ENCODE measurements at regions not wholly inside any gene's neighbourhood (a gene's known extent, or its start where the extent isn't known, plus 50 kb on each side); places are given as distances from the start of the nearest gene placed in this dataset.

- Histone ChIP-seq H3K79me2 (ENCODE audit: insufficient read depth) (no peaks in the 10 kb centered on the region), H3F3A (replicated peaks; ENCODE audit: insufficient read depth) (no peaks in the 10 kb centered on the region), H3K27ac (ENCODE audit: low read depth in 2 of 2, low read length in 1 of 2) (no peak overlapping the region), H3K4me1 (ENCODE audit: control insufficient read depth in 1 of 2, insufficient read depth in 2 of 2, low read depth in 1 of 2, low read length in 1 of 2) (peaks cover 0 to 16% of the 10 kb centered on the region in 2 experiments; a peak in 1 of 4 replicates), H3K9ac (no peak overlapping the region), H2AFZ (ENCODE audit: low read depth) (no peak overlapping the region), H3K4me3 (ENCODE audit: low read depth in 2 of 2, low read length in 1 of 2) (no peak overlapping the region), H3K36me3 (replicated peaks in 1 of 2; ENCODE audit: control insufficient read depth in 1 of 2, insufficient read depth in 2 of 2, low read length in 1 of 2) (no peaks in the 10 kb centered on the region), H3K4me2 (no peak overlapping the region), H3K27me3 (ENCODE audit: insufficient read depth) (no peaks in the 10 kb centered on the region), H3K9me2 (no peaks in the 10 kb centered on the region), H4K20me1 (ENCODE audit: insufficient read depth) (no peaks in the 10 kb centered on the region), H3K9me3 (no peaks in the 10 kb centered on the region)
- DNase-seq: no peak
- no peak for TF ChIP-seq TCF12 (IDR thresholded peaks at IDR 0.05)
- TF ChIP-seq YY1 (IDR thresholded peaks at IDR 0.05; ENCODE audit: low read depth): no peak
- TF ChIP-seq, protein P1, sequence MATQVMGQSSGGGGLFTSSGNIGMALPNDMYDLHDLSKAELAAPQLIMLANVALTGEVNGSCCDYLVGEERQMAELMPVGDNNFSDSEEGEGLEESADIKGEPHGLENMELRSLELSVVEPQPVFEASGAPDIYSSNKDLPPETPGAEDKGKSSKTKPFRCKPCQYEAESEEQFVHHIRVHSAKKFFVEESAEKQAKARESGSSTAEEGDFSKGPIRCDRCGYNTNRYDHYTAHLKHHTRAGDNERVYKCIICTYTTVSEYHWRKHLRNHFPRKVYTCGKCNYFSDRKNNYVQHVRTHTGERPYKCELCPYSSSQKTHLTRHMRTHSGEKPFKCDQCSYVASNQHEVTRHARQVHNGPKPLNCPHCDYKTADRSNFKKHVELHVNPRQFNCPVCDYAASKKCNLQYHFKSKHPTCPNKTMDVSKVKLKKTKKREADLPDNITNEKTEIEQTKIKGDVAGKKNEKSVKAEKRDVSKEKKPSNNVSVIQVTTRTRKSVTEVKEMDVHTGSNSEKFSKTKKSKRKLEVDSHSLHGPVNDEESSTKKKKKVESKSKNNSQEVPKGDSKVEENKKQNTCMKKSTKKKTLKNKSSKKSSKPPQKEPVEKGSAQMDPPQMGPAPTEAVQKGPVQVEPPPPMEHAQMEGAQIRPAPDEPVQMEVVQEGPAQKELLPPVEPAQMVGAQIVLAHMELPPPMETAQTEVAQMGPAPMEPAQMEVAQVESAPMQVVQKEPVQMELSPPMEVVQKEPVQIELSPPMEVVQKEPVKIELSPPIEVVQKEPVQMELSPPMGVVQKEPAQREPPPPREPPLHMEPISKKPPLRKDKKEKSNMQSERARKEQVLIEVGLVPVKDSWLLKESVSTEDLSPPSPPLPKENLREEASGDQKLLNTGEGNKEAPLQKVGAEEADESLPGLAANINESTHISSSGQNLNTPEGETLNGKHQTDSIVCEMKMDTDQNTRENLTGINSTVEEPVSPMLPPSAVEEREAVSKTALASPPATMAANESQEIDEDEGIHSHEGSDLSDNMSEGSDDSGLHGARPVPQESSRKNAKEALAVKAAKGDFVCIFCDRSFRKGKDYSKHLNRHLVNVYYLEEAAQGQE (IDR thresholded peaks at IDR 0.05; ENCODE audit: low read depth, low read length): no peak
- 45% methylated on average over 7 of the region's 7 CpGs for WGBS (ENCODE audit: low lambda C conversion rate)
- ChIA-PET POLR2A (no interaction called here), CTCF (interaction anchor here (0.7 kb wide), 1 partner anchor 37 kb away, joined by 3 read pairs; no protein-coding TSS in a partner anchor)
These were observed 173.1 kb upstream of the HS6ST1 start for GRCh38 chr2:128491692-128492244.

GRCh38 chr2:128492966-128493811, 174.5 kb upstream of the HS6ST1 start:
- Histone ChIP-seq H3K4me2 (no peak overlapping the region), H3K4me3 (ENCODE audit: low read depth in 2 of 2, low read length in 1 of 2) (no peak overlapping the region), H3K79me2 (ENCODE audit: insufficient read depth) (no peaks in the 10 kb centered on the region), H3K9me2 (no peaks in the 10 kb centered on the region), H3K9me3 (no peaks in the 10 kb centered on the region), H4K20me1 (ENCODE audit: insufficient read depth) (no peaks in the 10 kb centered on the region), H3K9ac (no peak overlapping the region), H3F3A (replicated peaks; ENCODE audit: insufficient read depth) (no peaks in the 10 kb centered on the region), H3K27me3 (ENCODE audit: insufficient read depth) (no peaks in the 10 kb centered on the region), H3K27ac (ENCODE audit: low read depth in 2 of 2, low read length in 1 of 2) (no peak overlapping the region; a peak in 1 of 4 replicates), H2AFZ (ENCODE audit: low read depth) (no peak overlapping the region), H3K4me1 (ENCODE audit: control insufficient read depth in 1 of 2, insufficient read depth in 2 of 2, low read depth in 1 of 2, low read length in 1 of 2) (peaks cover 0 to 16% of the 10 kb centered on the region in 2 experiments; a peak in 1 of 4 replicates), H3K36me3 (replicated peaks in 1 of 2; ENCODE audit: control insufficient read depth in 1 of 2, insufficient read depth in 2 of 2, low read length in 1 of 2) (no peaks in the 10 kb centered on the region)
- ChIA-PET POLR2A (no interaction called here), CTCF (interaction anchor here (1.1 kb wide), 1 partner anchor 41 kb away, joined by 4 read pairs; no protein-coding TSS in a partner anchor)
- DNase-seq: no peak
- 81% methylated on average over 18 of the region's 65 CpGs for WGBS (ENCODE audit: low lambda C conversion rate)
- TF ChIP-seq CHD2 (IDR thresholded peaks at IDR 0.05; ENCODE audit: low read length, partially characterized antibody) (no peak), TEAD4 (IDR thresholded peaks at IDR 0.05; ENCODE audit: borderline replicate concordance, insufficient read depth) (no peak), TAF1 (IDR thresholded peaks at IDR 0.05; ENCODE audit: borderline replicate concordance, low read depth, low read length) (no peak), SIN3A (IDR thresholded peaks at IDR 0.05; ENCODE audit: borderline replicate concordance, low read depth, low read length) (no peak), FOSL2 (IDR thresholded peaks at IDR 0.05; ENCODE audit: borderline replicate concordance, low read depth) (no peak), ZBTB33 (IDR thresholded peaks at IDR 0.05; ENCODE audit: borderline replicate concordance, low read depth) (no peak), MXI1 (IDR thresholded peaks at IDR 0.05; ENCODE audit: low read depth, low read length) (no peak), USF1 (IDR thresholded peaks at IDR 0.05; ENCODE audit: borderline replicate concordance, low read depth) (no peak), RFX5 (IDR thresholded peaks at IDR 0.05; ENCODE audit: low read length) (no peak), FOXM1 (IDR thresholded peaks at IDR 0.05; ENCODE audit: low read depth) (no peak), JUND (IDR thresholded peaks at IDR 0.05) (no peak), FOXJ3 (CRISPR knock-in tag; IDR thresholded peaks at IDR 0.05) (no peak), SMC3 (IDR thresholded peaks at IDR 0.05; ENCODE audit: low read depth, low read length) (no peak)
- TF ChIP-seq, protein P2, sequence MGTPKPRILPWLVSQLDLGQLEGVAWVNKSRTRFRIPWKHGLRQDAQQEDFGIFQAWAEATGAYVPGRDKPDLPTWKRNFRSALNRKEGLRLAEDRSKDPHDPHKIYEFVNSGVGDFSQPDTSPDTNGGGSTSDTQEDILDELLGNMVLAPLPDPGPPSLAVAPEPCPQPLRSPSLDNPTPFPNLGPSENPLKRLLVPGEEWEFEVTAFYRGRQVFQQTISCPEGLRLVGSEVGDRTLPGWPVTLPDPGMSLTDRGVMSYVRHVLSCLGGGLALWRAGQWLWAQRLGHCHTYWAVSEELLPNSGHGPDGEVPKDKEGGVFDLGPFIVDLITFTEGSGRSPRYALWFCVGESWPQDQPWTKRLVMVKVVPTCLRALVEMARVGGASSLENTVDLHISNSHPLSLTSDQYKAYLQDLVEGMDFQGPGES (IDR thresholded peaks at IDR 0.05; ENCODE audit: low read depth, low read length): no peak

All from SK-N-SH (cell line).